D721Med (cell line): ENCODE measurements at regions not wholly inside any gene's neighbourhood (a gene's known extent, or its start where the extent isn't known, plus 50 kb on each side); places are given as distances from the start of the nearest gene placed in this dataset.

Experiments used
- DNase-seq: peaks from one replicate; pipeline ENCODE4 v3.0.0; 2011; ENCODE audit warnings: low spot score; ENCODE audit not compliant: insufficient read length
- FAIRE-seq: peaks from 2 replicates; lab custom pipeline; 2011; peaks lifted over from hg19 to GRCh38; lab: Jason Lieb, UNC
- CTCF ChIP-seq: IDR thresholded peaks from 2 replicates; pipeline ENCODE4 v1.5.1; 2012; ENCODE audit warnings: mild to moderate bottlenecking, control low read depth; ENCODE audit not compliant: insufficient read depth; ENCODE audit errors: missing control alignments

- DNase-seq (no peak), FAIRE-seq (no peak)
- TF ChIP-seq CTCF = no peak
These were observed 947.3 kb upstream of the CRIM1 start for GRCh38 chr2:35408320-35408719.

GRCh38 chr2:35391736-35392442 is 963.7 kb upstream of the CRIM1 start:
- FAIRE-seq (no peak), DNase-seq (no peak)
- TF ChIP-seq CTCF = no peak

GRCh38 chr2:35378791-35379190 is 976.8 kb upstream of the CRIM1 start:
- no peak for TF ChIP-seq CTCF
- DNase-seq = no peak
- no peak for FAIRE-seq

- DNase-seq (no peak), FAIRE-seq (no peak)
- no peak for TF ChIP-seq CTCF
These were observed 980.7 kb upstream of the CRIM1 start for GRCh38 chr2:35374845-35375244.

- no peak for TF ChIP-seq CTCF
- DNase-seq (no peak), FAIRE-seq (no peak)
These were observed 989.7 kb upstream of the CRIM1 start for GRCh38 chr2:35365859-35366258.

- no peak for FAIRE-seq
- TF ChIP-seq CTCF = no peak
- no peak for DNase-seq
These were observed 999.2 kb upstream of the CRIM1 start for GRCh38 chr2:35356332-35356731.

GRCh38 chr2:35355056-35355455 is 1000.5 kb upstream of the CRIM1 start:
- no peak for FAIRE-seq

More at GRCh38 chr2:35355056-35355455, 1000.5 kb upstream of the CRIM1 start:
- TF ChIP-seq CTCF = no peak
- no peak for DNase-seq
